ENCODE measurements at regions not wholly inside any gene's neighbourhood (a gene's known extent, or its start where the extent isn't known, plus 50 kb on each side); places are given as distances from the start of the nearest gene placed in this dataset.
"Not testable (repeated sequence)": the region's sequence is repeated elsewhere in the genome, so short reads cannot be mapped to it uniquely, and the experiment has no call there.

DNA sequence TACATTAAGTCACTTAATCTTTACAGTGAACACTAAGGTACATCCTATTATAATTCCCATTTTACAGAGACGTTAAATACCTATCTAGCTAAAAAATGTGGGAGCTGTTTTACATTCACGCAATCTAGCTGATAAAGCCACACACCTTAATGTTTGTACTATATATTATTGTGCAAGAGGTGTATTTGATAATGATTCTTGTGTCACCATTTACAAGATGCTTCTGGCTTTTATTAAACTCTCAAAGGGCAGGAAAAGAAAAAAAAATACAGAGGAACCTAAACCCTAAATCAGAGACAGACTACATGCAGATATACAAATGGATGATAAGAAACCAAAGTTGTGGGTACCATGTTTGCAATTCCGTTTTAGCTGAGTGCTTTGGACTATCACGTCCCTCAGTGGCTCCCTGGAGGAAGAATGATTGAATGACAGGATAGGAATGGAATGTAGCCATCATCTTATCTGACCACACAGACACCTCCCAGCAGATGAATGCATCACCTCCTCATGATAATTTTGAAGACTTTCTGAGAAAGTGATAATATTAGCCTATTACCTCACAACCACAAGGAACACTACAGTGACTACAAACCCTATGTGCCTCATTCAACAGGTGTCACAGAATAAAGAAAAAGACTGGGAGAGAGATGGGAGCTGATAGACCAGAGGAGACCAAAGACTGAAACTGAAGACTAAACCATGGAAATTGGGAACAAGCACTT is 230.5 kb upstream of the SERP2 start:
- Histone ChIP-seq H3K27ac (ENCODE audit: low read depth in 1 of 2, low read length in 2 of 2) (no peak overlapping the region), H3K9me3 (ENCODE audit: control insufficient read depth, low read length) (no peaks in the 10 kb centered on the region), H3K4me1 (ENCODE audit: control insufficient read depth in 1 of 2, insufficient read depth in 2 of 2, low read length in 2 of 2) (no peaks in the 10 kb centered on the region), H3K4me3 (ENCODE audit: low read length in 2 of 2) (peak overlapping the region in 1 of 2 donors; percentile 56), H3K27me3 (ENCODE audit: control insufficient read depth in 1 of 2, insufficient read depth in 2 of 2, low read length in 1 of 2) (no peaks in the 10 kb centered on the region), H3K36me3 (ENCODE audit: control insufficient read depth in 1 of 2, insufficient read depth in 2 of 2, low read length in 1 of 2) (no peaks in the 10 kb centered on the region)
- intact Hi-C loops (cut with DNase I), result loop anchor here in 1 of 2 donors (5.0 kb wide), 1 partner anchor 294 kb away; no protein-coding TSS in a partner anchor
- ATAC-seq (ENCODE audit: low FRiP score) (no peak), DNase-seq (no peak)
- 81 to 87% methylated on average over 4 of the region's 4 CpGs for WGBS, 2 donors

- no peak overlapping the region for H3K4me3 ChIP-seq (ENCODE audit: low read length in 2 of 2)
- WGBS, 2 donors, result 96 to 97% methylated on average over 1 of the region's 1 CpG
- intact Hi-C loops (cut with DNase I), result no loop called here
Measured at GRCh38 chr13:44146138-44146537, 227.5 kb upstream of the SERP2 start.

GRCh38 chr13:44147233-44147632 is 226.4 kb upstream of the SERP2 start:
- no peak for DNase-seq
- H3K4me1 ChIP-seq (ENCODE audit: control insufficient read depth in 1 of 2, insufficient read depth in 2 of 2, low read length in 2 of 2), result no peaks in the 10 kb centered on the region
- intact Hi-C loops (cut with DNase I), result no loop called here
- H3K36me3 ChIP-seq (ENCODE audit: control insufficient read depth in 1 of 2, insufficient read depth in 2 of 2, low read length in 1 of 2), result no peaks in the 10 kb centered on the region
- no peak overlapping the region for H3K27ac ChIP-seq (ENCODE audit: low read depth in 1 of 2, low read length in 2 of 2)
- no peaks in the 10 kb centered on the region for H3K9me3 ChIP-seq (ENCODE audit: control insufficient read depth, low read length)
- H3K27me3 ChIP-seq (ENCODE audit: control insufficient read depth in 1 of 2, insufficient read depth in 2 of 2, low read length in 1 of 2), result no peaks in the 10 kb centered on the region
- H3K4me3 ChIP-seq (ENCODE audit: low read length in 2 of 2), result no peak overlapping the region
- 92 to 94% methylated on average over 2 of the region's 2 CpGs for WGBS, 2 donors
- no peak for ATAC-seq (ENCODE audit: low FRiP score)

More at GRCh38 chr13:44146138-44146537, 227.5 kb upstream of the SERP2 start:
- Histone ChIP-seq H3K9me3 (ENCODE audit: control insufficient read depth, low read length) (no peaks in the 10 kb centered on the region), H3K27me3 (ENCODE audit: control insufficient read depth in 1 of 2, insufficient read depth in 2 of 2, low read length in 1 of 2) (no peaks in the 10 kb centered on the region), H3K36me3 (ENCODE audit: control insufficient read depth in 1 of 2, insufficient read depth in 2 of 2, low read length in 1 of 2) (no peaks in the 10 kb centered on the region), H3K4me1 (ENCODE audit: control insufficient read depth in 1 of 2, insufficient read depth in 2 of 2, low read length in 2 of 2) (no peaks in the 10 kb centered on the region), H3K27ac (ENCODE audit: low read depth in 1 of 2, low read length in 2 of 2) (no peak overlapping the region)
- no peak for DNase-seq
- no peak for ATAC-seq (ENCODE audit: low FRiP score)

DNA sequence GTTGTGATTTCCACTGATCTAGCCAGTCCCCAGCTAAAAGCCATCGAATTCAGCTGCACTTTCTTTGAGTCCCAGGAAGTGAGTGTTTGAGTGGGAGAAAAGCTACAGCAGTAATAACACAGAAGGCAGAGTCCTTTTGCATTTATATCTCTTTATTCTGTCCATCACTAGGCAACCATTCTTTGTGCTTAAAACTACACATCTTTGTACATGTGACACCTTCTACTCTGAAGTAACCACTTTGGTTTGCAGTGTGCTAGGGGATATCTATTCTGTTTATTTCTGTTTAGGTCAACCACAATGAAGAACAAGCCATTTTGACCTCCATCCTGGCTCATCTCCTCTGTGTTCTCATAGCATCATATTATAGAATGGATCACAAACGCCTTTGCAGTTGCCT is 226.0 kb upstream of the SERP2 start:
- Histone ChIP-seq H3K27ac (ENCODE audit: low read depth in 1 of 2, low read length in 2 of 2) (no peak overlapping the region), H3K9me3 (ENCODE audit: control insufficient read depth, low read length) (no peaks in the 10 kb centered on the region), H3K27me3 (ENCODE audit: control insufficient read depth in 1 of 2, insufficient read depth in 2 of 2, low read length in 1 of 2) (no peaks in the 10 kb centered on the region), H3K4me3 (ENCODE audit: low read length in 2 of 2) (no peak overlapping the region), H3K36me3 (ENCODE audit: control insufficient read depth in 1 of 2, insufficient read depth in 2 of 2, low read length in 1 of 2) (no peaks in the 10 kb centered on the region), H3K4me1 (ENCODE audit: control insufficient read depth in 1 of 2, insufficient read depth in 2 of 2, low read length in 2 of 2) (no peaks in the 10 kb centered on the region)
- ATAC-seq (ENCODE audit: low FRiP score), result no peak
- intact Hi-C loops (cut with DNase I), result no loop called here
- WGBS, 2 donors, result 55 to 64% methylated on average over 2 of the region's 2 CpGs
- no peak for DNase-seq

- Histone ChIP-seq H3K4me3 (ENCODE audit: low read length in 2 of 2) (no peak overlapping the region), H3K27ac (ENCODE audit: low read depth in 1 of 2, low read length in 2 of 2) (no peak overlapping the region), H3K9me3 (ENCODE audit: control insufficient read depth, low read length) (no peaks in the 10 kb centered on the region), H3K27me3 (ENCODE audit: control insufficient read depth in 1 of 2, insufficient read depth in 2 of 2, low read length in 1 of 2) (no peaks in the 10 kb centered on the region), H3K36me3 (ENCODE audit: control insufficient read depth in 1 of 2, insufficient read depth in 2 of 2, low read length in 1 of 2) (no peaks in the 10 kb centered on the region), H3K4me1 (ENCODE audit: control insufficient read depth in 1 of 2, insufficient read depth in 2 of 2, low read length in 2 of 2) (no peaks in the 10 kb centered on the region)
- WGBS, 2 donors, result 95 to 96% methylated on average over 5 of the region's 5 CpGs
- DNase-seq (no peak), ATAC-seq (ENCODE audit: low FRiP score) (no peak)
- intact Hi-C loops (cut with DNase I), result no loop called here
Measured at GRCh38 chr13:44148159-44148914, 225.3 kb upstream of the SERP2 start.

GRCh38 chr13:44149231-44149630 is 224.4 kb upstream of the SERP2 start:
- 90 to 94% methylated on average over 3 of the region's 3 CpGs for WGBS, 2 donors
- H3K27ac ChIP-seq (ENCODE audit: low read depth in 1 of 2, low read length in 2 of 2); H3K36me3 ChIP-seq (ENCODE audit: control insufficient read depth in 1 of 2, insufficient read depth in 2 of 2, low read length in 1 of 2); intact Hi-C loops (cut with DNase I); H3K9me3 ChIP-seq (ENCODE audit: control insufficient read depth, low read length); DNase-seq; H3K27me3 ChIP-seq (ENCODE audit: control insufficient read depth in 1 of 2, insufficient read depth in 2 of 2, low read length in 1 of 2); H3K4me1 ChIP-seq (ENCODE audit: control insufficient read depth in 1 of 2, insufficient read depth in 2 of 2, low read length in 2 of 2); ATAC-seq (ENCODE audit: low FRiP score); H3K4me3 ChIP-seq (ENCODE audit: low read length in 2 of 2): not testable (repeated sequence)

DNA sequence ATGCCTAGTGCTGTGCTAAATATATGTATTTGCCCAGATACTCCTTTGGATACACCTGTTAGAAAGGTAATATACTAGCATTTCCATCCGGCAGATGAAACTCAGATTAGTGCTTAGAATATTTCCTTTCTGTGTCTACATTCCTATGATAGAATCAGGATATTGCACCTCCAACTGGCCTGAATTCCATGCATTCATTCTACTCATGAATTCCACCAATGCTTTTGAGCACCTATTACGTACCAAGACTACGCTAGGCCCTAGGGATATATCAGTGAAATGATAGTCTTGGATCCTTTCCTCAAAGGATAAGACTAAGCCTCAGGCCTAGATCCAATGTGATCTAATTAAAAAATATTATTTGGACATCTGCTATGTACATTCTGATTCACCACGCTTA is 223.8 kb upstream of the SERP2 start:
- DNase-seq, result no peak
- H3K4me1 ChIP-seq (ENCODE audit: control insufficient read depth in 1 of 2, insufficient read depth in 2 of 2, low read length in 2 of 2), result no peaks in the 10 kb centered on the region
- no peaks in the 10 kb centered on the region for H3K27me3 ChIP-seq (ENCODE audit: control insufficient read depth in 1 of 2, insufficient read depth in 2 of 2, low read length in 1 of 2)
- H3K27ac ChIP-seq (ENCODE audit: low read depth in 1 of 2, low read length in 2 of 2), result no peak overlapping the region
- no peak overlapping the region for H3K4me3 ChIP-seq (ENCODE audit: low read length in 2 of 2)
- WGBS, 2 donors, result 98% methylated on average over 4 of the region's 4 CpGs
- H3K9me3 ChIP-seq (ENCODE audit: control insufficient read depth, low read length), result no peaks in the 10 kb centered on the region
- intact Hi-C loops (cut with DNase I), result no loop called here
- ATAC-seq (ENCODE audit: low FRiP score), result no peak
- H3K36me3 ChIP-seq (ENCODE audit: control insufficient read depth in 1 of 2, insufficient read depth in 2 of 2, low read length in 1 of 2), result no peaks in the 10 kb centered on the region

- Histone ChIP-seq H3K36me3 (ENCODE audit: control insufficient read depth in 1 of 2, insufficient read depth in 2 of 2, low read length in 1 of 2) (no peaks in the 10 kb centered on the region), H3K9me3 (ENCODE audit: control insufficient read depth, low read length) (no peaks in the 10 kb centered on the region), H3K27me3 (ENCODE audit: control insufficient read depth in 1 of 2, insufficient read depth in 2 of 2, low read length in 1 of 2) (no peaks in the 10 kb centered on the region), H3K4me3 (ENCODE audit: low read length in 2 of 2) (no peak overlapping the region), H3K27ac (ENCODE audit: low read depth in 1 of 2, low read length in 2 of 2) (no peak overlapping the region), H3K4me1 (ENCODE audit: control insufficient read depth in 1 of 2, insufficient read depth in 2 of 2, low read length in 2 of 2) (peaks cover 0 to 8% of the 10 kb centered on the region in 2 donors)
- WGBS, 2 donors, result 44 to 82% methylated on average over 2 of the region's 2 CpGs
- intact Hi-C loops (cut with DNase I), result no loop called here
- ATAC-seq (ENCODE audit: low FRiP score), result no peak
- DNase-seq, result no peak
Measured at GRCh38 chr13:44151474-44151873, 222.2 kb upstream of the SERP2 start.

GRCh38 chr13:44153496-44153895 is 220.1 kb upstream of the SERP2 start:
- Histone ChIP-seq H3K27ac (ENCODE audit: low read depth in 1 of 2, low read length in 2 of 2) (no peak overlapping the region), H3K4me3 (ENCODE audit: low read length in 2 of 2) (no peak overlapping the region), H3K4me1 (ENCODE audit: control insufficient read depth in 1 of 2, insufficient read depth in 2 of 2, low read length in 2 of 2) (peaks cover 0 to 8% of the 10 kb centered on the region in 2 donors), H3K36me3 (ENCODE audit: control insufficient read depth in 1 of 2, insufficient read depth in 2 of 2, low read length in 1 of 2) (no peaks in the 10 kb centered on the region), H3K9me3 (ENCODE audit: control insufficient read depth, low read length) (no peaks in the 10 kb centered on the region), H3K27me3 (ENCODE audit: control insufficient read depth in 1 of 2, insufficient read depth in 2 of 2, low read length in 1 of 2) (no peaks in the 10 kb centered on the region)
- DNase-seq (no peak), ATAC-seq (ENCODE audit: low FRiP score) (no peak)
- intact Hi-C loops (cut with DNase I), result no loop called here
- 93 to 95% methylated on average over 4 of the region's 4 CpGs for WGBS, 2 donors
